Stimulated activated CD8-positive, alpha-beta memory T cell treated with anti-CD3 and anti-CD28 coated beads, Interleukin-4, amount 100 ng/mL, for 48 hours (primary cell): ENCODE measurements at regions not wholly inside any gene's neighbourhood (a gene's known extent, or its start where the extent isn't known, plus 50 kb on each side); places are given as distances from the start of the nearest gene placed in this dataset.
"Not testable (repeated sequence)": the region's sequence is repeated elsewhere in the genome, so short reads cannot be mapped to it uniquely, and the experiment has no call there.

Experiments used
- DNase-seq: peaks from one replicate; pipeline ENCODE4 v3.0.0-alpha.2; 2020

DNA sequence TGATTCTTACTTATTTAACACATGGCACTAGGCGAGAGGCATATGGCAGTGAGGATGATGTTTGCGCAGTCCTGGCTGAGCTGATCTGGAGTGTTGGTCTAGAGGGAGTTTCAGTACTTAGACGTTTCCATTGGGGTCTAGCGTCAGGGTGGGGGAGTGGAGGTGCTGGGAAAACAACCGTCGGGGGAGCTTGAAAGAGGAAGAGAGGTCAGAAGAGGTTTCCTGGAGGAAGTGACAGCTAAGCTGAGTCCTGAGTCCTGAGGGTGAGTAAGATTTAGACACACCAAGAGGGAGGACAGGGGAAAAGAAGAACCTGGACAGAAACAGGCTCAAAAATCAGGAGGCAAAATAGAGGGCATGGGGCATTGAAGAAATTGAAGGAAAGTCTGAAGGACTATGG, 81.4 kb downstream of the ALOX5AP start:
- DNase-seq = no peak

DNA sequence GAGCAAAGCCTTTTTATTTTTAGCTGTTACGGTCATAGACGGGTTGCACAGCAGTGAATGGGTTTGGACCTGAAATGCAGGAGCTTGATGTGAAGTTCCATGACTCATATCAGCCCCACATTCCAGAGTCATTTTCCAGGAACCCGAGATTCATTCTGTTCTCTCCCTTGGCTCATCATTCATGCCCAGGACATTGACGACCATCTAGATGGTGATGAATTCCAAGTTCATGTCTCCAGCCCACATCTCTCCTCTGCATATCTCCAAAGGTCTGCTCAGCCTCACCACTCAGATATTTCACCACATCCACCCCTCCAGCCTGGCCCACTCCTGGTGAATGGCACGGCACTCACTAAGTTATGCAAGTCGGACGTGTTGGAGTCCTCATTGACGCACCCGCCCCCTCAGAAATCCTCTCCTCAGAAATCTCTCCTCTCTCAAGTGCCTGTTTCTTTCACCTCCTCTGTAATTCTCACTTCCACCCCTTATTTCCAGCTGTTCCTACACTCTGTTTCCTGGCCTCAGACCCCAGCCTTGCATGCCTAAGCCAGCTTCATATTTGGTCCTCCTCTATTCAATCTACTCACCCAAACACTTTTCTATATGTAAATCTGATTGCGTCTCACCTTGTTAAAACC, 83.1 kb downstream of the ALOX5AP start:
- DNase-seq = no peak

DNA sequence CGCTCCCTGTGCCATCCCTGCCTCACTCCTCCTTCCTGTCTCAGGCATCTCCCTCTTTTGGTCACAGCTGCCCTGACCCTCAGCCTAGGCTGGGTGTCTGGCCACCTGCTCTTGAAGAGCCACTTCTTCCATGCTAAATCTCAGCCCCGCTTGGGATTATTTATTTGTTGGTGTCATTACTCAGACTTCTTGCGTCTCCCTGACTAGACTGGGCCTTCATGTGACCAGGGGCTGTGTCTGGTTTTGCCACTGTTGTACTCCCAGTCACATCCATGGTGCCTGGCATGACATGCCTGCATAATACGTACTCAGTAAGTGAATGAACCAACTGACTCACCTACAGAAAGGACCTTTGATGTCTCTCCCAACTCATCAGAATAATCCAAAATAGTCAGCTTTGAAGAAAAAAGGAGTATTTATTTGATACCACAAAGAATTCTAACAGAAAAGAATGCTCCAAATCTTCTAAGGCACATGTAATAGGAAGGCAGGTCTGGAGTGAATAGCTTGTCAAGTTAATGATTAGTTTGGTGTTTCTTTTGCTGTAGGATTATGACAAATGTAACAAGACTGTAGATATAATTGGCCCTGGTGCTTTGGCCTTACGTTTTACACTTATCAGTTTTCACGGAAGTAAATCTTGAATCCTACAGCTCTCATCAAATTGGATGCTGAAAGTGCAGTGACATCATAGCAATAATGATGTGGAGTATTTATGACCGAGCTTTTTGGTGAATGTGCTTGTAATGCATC, 84.0 kb downstream of the ALOX5AP start:
- DNase-seq = no peak

DNA sequence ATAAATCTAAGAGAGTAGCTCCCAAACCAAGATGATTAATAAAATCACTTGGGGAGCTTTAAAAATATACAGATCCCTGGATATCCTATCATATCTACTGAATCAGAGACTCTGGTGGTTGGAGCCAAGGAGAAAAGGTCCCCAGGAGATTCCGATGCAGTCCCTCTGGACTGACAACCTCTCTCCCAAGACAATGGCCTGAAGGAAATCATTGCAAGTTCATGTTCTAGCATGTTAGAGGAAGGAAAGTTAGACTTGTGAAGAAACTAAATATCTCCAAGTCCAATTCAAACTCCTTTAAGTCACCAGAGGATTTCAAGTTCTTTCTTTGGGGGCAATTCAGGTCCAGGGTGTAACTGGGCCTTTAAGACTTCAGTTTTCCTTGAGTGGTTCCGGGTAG, 84.7 kb upstream of the MEDAG start:
- DNase-seq = no peak

DNA sequence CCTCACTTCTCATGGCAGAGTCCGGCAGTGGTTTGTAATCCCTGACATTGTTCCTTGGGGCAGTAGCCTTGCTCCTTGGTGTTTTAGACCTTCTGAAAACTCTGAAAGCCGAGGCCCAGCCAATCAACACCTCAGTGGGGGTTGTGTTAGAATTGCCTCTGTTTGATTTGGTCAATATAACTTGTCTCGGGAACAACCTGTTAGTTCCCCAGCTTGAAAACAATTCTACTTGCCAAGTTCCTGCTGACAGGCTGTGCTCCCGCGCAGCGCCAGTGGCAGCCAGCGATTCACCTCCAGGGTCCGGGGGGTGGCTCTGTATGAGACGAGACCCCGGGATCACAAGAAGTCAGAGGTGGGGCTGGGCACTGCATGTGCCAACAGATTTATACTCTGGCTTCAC, 81.4 kb upstream of the MEDAG start:
- DNase-seq = no peak

DNA sequence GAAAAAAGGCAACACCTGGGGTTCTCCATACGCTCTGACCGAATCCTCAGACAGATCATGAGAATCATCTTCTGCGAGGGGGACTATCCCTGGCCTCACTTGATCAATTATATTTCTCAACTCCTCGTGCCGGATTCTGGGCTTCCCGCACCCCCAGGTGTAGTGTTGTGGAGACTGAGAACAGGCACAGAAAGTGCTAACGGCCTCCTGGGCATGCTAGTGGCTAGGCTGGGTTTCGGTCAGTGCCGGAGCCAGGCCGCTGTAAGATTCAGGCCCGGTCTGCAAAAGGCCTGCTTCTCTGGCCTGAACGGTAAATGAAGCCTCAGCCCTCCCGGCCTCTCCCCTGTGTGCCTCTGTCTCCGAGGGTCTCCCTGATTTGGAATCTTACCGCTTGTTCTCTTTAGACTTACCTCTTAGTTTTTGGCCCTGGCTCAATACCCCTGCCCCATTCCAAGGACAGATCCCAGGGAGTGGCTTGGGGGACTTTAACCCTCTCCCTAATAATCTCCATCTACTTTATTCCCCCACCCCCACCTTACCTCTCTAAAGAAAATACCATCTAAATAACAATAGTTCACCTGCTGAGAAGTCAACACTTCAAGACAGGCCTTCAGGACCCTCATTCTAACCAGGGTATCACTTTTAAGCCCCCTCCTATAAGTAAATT, 79.0 kb upstream of the MEDAG start:
- DNase-seq = no peak

DNA sequence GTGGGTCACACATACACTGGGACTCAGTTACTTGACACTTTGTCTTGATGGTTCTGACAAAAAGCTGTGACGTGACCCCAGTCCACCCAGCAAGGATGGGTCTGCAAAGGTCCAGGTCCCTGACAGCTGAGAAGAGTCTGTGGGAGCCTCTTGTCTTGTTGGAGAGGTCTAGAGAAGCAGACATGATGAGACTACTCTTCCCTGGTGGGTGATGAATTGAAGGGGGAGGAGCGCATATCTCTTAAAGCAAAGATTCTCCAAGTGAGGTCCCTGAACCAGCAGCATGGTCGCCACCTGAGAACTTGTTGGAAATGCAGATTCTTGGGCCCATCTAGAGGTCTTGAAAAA, 78.5 kb upstream of the MEDAG start:
- no peak for DNase-seq

DNA sequence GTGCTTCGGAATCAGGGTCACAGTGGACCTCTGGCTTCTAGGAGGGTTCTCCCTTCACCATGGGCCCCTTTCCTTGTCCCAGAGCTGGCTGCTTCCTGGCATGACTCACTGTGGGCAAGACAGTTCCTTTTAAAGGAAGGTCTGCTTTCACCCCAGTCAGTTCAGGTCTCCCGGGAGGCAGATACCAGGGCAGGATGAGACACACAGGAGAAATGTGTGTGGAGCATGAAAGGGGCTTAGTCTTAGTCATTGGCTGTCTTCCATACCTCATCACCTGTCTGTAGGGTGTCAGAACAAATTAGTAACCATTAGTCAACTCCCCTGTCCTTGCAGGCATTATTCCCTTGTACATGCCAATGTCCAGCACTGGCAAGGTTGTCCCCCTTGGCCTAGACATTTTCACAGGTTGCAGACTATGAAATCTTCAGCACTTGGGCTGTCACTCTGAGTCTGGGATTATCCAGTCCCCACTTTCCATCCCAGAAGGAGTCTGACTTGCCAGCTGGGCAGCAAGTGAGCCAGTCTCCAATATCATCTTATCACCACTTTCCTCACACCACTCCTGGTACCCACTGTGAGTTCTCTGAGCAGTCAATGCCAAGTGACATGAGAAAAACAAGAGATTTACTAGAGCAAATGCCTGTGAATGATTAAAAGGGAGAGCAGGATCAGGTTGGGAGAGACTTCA, 76.8 kb upstream of the MEDAG start:
- no peak for DNase-seq

DNA sequence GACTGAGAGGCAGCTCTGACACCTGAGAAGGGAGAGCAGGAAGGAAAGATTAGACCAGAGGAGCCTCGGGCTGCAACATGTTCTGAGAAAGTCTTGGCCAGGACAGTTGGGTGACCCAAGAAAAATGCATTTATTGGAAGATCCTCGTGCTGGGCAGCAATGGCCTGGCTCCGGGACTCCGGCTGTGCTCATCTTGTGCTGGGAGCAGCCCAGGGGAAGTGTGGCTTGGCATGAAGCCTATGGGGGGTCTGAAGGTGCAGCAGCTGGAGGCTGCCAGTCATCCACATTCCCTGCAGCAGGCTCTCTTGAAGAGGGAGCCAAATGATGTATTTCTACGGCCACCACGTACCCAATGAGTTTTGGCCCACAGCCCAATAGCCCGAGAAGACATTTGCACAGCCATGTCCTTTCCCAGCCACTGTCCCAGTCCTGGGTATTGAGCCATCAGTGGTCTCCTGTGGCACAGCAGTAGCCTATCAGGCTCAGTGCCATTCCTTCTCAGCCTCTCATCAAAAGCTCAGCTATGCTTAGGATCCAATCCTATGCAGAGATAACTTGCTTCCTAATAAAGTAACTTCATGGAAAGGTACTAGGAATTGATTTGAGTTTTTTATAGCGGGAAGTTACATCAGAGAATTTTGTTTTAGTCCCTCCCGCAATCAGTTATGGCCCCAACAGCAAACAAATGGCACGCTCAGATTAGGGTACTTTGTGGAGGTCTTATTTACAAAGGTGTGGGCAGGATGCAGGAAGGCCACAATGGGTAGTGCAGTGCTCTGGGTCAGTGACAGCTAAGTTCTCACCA, 76.0 kb upstream of the MEDAG start:
- DNase-seq = no peak

DNA sequence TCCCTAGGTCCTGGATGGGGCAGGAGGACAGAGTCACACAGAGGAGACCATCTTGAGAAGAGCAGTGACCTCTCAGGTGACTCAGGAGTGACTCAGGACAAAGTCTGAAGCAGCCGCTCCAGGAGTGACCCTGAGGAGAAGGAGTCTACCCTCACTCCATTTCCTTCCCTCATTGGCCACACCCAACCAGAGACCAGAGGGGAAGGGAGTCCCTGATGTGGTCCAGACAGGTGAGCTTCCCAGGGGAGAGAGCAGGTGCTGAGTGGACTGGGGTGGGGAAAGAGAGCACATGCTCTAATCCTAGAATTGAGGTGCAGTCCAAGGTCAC, 75.5 kb upstream of the MEDAG start:
- no peak for DNase-seq

DNA sequence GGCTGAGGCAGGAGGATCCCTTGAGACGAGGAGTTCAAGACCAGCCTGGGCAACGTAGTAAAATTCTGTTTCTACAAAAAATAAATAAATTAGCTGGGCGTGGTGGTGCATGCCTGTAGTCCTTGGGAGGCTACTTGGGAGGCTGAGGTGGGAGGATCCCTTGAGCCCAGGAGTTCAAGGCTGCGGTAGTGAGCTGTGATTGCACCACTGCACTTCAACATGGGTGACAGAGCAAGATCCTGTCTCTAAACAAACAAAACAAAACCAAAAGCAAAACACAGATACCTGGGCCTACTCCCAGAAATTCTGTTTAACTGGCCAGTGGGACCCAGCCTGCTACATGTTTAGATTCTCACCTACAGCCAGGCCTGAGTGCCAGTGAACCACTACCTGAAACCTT, 74.6 kb upstream of the MEDAG start:
- DNase-seq = no peak

DNA sequence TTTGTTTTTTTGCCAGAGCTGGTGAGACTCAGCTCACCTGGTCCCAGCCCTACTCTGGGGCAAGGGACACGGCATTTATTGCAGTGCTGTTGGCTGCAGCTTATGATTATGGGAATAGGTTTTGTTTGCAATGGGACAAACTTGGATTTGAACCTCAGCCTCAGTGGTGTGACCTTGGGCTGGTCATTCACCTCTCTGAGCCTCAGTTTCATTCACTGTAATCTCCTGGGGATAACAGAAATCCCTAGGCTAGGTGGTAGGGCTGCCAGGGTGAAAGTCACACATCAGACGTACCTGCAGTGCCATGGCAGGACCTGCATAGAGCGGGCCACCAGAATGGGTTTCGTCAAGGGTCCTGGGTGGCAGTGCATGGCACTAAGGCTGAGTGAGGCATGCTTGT, 73.7 kb upstream of the MEDAG start:
- DNase-seq = no peak

DNA sequence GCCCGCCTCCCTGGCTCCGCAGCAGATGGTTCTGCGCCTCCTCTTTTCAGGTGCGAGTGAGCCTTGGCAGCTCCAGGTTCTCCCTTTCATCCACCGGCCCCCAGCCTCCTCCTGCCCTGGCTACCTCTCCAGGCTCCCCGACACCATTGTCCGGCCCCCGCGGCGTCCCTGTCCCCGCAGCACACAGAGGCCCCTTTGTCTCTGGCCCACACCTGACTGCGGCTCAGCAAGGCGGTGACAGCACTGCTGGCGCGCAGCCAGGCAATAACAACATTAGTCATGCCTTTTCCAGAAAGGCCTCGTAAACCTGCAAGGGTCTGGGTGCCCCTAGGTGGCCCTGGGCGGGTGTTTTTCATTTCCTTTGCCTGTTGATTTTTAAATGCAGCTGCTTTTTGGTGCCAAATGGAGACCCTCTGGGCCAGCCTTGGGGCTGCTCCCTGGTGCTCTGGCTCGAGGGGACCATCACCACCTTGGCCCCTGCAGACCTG, 73.2 kb upstream of the MEDAG start:
- peak; percentile 76 for DNase-seq

DNA sequence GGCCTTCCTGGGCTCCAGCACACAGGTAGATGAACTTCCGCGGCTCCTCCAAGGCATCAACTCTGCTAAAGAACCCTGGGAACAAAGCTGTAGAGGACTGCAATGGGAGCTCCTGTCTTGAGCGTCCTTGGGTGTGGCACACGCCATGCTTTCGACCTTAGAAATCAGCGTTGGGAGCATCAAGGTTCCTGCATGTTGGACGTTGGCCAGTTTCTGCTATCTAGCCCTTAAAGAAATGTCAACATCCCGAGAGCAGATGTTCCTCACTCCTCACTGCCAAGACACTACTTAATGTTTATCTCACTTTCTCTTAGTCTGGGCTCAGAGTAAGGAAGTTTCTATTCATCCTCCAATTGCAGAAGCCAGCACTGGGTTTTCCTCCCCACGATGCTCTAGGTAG, 70.6 kb upstream of the MEDAG start:
- no peak for DNase-seq

DNA sequence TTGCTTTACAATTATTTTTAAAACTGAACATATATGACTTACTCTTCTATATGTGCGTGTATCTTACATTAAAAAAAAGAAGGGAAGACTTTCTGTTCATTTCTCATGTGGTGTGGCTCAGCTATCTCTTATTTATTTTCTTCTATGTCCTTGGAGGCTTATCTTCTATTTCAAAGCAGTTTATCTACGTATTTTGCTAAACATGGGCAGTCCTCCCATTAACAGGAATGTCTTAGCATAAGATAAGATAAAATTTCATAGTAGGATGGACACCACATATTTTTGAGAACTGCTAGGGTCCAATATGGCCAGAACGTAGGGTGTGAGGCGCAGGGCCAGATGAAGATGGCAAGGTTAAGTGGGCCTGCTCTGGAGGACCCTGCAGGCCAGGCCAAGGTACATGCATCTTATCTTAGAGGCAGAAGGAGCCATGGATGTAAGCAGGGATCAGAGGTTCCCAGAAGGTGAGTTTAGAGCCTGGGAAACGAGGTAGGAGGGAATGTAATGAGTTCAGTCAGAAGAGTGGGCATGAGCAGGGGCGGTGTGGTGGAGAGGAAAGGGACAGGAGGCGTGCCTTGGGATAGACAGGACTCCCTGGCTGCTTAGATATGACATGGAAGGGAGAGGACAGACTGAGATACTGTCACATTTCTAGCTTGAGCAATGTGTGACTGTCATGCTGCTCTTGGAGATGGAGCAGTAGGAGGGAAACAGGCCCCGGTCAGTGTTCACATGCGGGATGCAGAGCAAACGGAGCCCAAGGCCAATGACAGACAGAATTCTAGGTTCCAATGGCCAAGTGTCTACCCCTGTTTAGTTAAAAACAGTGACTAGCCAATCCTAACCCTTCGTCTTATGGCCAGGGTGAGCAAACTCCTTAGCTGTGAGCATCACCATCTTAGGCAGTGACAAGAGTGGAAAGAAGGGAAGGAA, 68.6 kb upstream of the MEDAG start:
- no peak for DNase-seq

DNA sequence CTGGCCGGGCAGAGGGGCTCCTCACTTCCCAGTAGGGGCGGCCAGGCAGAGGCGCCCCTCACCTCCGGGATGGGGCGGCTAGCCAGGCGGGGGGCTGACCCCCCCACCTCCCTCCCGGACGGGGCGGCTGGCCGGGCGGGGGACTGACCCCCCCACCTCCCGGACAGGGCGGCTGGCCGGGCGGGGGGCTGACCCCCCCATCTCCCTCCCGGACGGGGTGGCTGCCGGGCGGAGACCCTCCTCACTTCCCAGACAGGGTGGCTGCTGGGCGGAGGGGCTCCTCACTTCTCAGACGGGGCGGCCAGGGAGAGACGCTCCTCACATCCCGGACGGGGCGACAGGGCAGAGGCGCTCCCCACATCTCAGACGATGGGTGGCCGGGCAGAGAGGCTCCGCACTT, 66.4 kb upstream of the MEDAG start:
- not testable (repeated sequence) for DNase-seq

DNA sequence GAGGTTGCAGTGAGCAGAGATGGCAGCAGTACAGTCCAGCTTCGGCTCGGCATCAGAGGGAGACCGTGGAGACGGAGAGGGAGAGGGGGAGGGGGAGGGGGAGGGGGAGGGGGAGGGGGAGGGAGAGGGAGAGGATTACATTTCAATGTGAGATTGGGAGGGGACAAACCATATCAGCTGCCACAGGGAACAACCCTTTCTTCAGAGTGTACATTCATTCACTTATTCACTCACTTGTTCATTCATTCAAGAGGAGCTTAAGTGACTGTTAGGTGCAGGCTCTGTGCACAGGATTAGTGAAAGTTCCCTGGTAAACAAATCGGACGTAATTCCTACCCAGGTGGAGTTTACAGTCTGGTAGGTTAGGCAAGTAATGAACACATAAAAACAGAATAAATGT, 65.6 kb upstream of the MEDAG start:
- DNase-seq = no peak

DNA sequence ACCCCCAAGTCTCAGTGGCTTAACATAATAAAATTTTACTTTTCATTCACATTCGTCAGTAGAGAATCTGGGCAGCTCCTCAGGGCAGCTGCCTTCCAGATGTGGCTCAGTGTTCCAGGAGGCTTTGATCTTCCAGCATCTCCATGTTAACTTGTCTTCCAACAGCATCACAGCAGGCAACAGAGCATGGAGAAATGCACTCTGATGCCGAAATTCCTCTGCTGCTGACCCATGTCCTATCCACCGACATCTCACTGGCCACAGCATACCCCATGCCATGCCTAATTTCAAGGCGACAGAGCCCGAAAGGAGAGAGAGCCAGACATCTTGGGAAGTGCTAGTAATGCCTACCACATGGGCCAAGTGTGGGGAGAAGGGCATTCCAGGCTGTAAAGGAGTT, 64.9 kb upstream of the MEDAG start:
- DNase-seq = no peak

DNA sequence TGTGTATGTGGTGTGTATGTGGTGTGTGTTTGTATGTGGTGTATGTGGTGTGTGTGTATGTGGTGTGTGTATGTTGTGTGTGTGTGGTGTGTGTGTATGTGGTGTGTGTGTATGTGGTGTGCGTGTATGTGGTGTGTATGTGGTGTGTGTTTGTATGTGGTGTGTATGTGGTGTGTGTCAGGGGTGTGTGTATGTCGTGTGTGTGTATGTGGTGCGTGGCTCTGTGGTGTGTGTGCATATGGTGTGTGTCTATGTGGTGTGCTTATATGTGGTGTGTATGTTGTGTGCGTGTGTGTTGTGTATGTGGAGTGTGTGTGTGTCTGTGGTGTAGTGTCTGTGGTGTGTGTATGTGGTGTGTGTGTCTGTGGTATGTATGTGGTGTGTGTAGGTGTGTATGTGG, 62.5 kb upstream of the MEDAG start:
- no peak for DNase-seq

DNA sequence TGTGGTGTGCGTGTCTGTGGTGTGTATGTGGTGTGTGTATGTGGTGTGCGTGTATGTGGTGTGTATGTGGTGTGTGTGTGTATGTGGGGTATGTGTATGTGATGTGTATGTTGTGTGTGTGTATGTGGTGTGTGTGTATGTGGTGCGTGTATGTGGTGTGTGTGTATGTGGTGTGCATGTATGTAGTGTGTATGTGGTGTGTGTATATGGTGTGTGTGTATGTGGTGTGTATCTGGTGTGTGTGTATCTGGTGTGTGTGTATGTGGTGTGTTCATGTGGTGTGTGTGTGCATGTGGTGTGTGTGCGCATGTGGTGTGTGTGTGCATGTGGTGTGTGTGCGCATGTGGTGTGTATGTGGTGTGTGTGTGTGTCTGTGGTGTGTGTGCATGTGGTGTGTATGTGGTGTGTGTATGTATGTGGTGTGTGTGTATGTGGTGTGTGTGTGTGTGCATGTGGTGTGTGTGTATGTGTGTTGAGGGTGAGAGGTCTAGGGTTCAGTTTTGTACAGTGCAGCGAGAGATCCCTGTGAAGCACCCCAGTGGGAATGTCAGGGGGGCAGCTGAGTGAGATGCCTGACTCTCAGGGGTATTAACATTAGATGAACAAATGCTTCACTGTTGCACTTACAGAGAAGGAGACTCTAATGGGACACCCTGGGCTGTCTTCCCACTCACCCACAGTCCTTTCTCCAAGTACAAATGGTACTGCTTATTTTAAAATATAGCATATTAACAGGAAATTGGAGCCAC, 61.3 kb upstream of the MEDAG start:
- no peak for DNase-seq
